Mesothelial cell of epicardium (in vitro differentiated cells): ENCODE measurements at regions not wholly inside any gene's neighbourhood (a gene's known extent, or its start where the extent isn't known, plus 50 kb on each side); places are given as distances from the start of the nearest gene placed in this dataset.
"Not testable (repeated sequence)": the region's sequence is repeated elsewhere in the genome, so short reads cannot be mapped to it uniquely, and the experiment has no call there.

ENCODE experiments used
- DNase-seq, 2 experiments: peaks; one replicate each; pipeline ENCODE4 v3.0.0; 2021; ENCODE audit warnings: low spot score in 2 of 2; ENCODE audit not compliant: unreplicated experiment in 2 of 2
- H3K27ac Mint-ChIP-seq: 2 replicates; pipeline ENCODE4 v1.8.0; 2021; ENCODE audit warnings: mixed read lengths
- H3K27me3 Mint-ChIP-seq: 2 replicates; pipeline ENCODE4 v1.8.0; 2021; ENCODE audit warnings: low read depth, mixed read lengths
- H3K36me3 Mint-ChIP-seq: 2 replicates; pipeline ENCODE4 v1.8.0; 2021; ENCODE audit warnings: mixed read lengths
- H3K4me1 Mint-ChIP-seq: 2 replicates; pipeline ENCODE4 v1.8.0; 2021; ENCODE audit warnings: mixed read lengths
- H3K4me3 Mint-ChIP-seq: 2 replicates; pipeline ENCODE4 v1.8.0; 2021; ENCODE audit warnings: mild to moderate bottlenecking, moderate library complexity, mixed read lengths
- H3K9me3 Mint-ChIP-seq: 2 replicates; pipeline ENCODE4 v1.8.0; 2021; ENCODE audit warnings: mixed read lengths

GRCh38 chr7:76898807-76899206, 133.4 kb downstream of the SPDYE17 start:
- H3K27me3 Mint-ChIP-seq, H3K9me3 Mint-ChIP-seq, H3K27ac Mint-ChIP-seq, H3K36me3 Mint-ChIP-seq, DNase-seq, H3K4me3 Mint-ChIP-seq: not testable (repeated sequence)
- H3K4me1 Mint-ChIP-seq, result peaks cover 29% of the 10 kb centered on the region

- not testable (repeated sequence) for DNase-seq, H3K27me3 Mint-ChIP-seq, H3K36me3 Mint-ChIP-seq, H3K9me3 Mint-ChIP-seq, H3K4me3 Mint-ChIP-seq, H3K27ac Mint-ChIP-seq
- H3K4me1 Mint-ChIP-seq, result peaks cover 28% of the 10 kb centered on the region
Observed at GRCh38 chr7:76897007-76897406, 135.2 kb downstream of the SPDYE17 start.

GRCh38 chr7:76895696-76896095, 136.5 kb downstream of the SPDYE17 start:
- not testable (repeated sequence) for H3K9me3 Mint-ChIP-seq, H3K4me3 Mint-ChIP-seq, DNase-seq, H3K36me3 Mint-ChIP-seq, H3K27me3 Mint-ChIP-seq
- peak overlapping the region; percentile 9 for H3K27ac Mint-ChIP-seq
- H3K4me1 Mint-ChIP-seq, result peaks cover 26% of the 10 kb centered on the region

- not testable (repeated sequence) for H3K9me3 Mint-ChIP-seq, DNase-seq, H3K27ac Mint-ChIP-seq, H3K36me3 Mint-ChIP-seq, H3K4me3 Mint-ChIP-seq, H3K27me3 Mint-ChIP-seq
- H3K4me1 Mint-ChIP-seq, result peaks cover 13% of the 10 kb centered on the region
Observed at GRCh38 chr7:76891771-76892170, 140.4 kb downstream of the SPDYE17 start.

- H3K9me3 Mint-ChIP-seq, H3K36me3 Mint-ChIP-seq, DNase-seq, H3K27ac Mint-ChIP-seq, H3K27me3 Mint-ChIP-seq, H3K4me3 Mint-ChIP-seq: not testable (repeated sequence)
- peaks cover 15% of the 10 kb centered on the region for H3K4me1 Mint-ChIP-seq
Observed at GRCh38 chr7:76879733-76880288, 152.3 kb downstream of the SPDYE17 start.

- not testable (repeated sequence) for H3K27me3 Mint-ChIP-seq, H3K27ac Mint-ChIP-seq, H3K4me3 Mint-ChIP-seq, H3K36me3 Mint-ChIP-seq, H3K9me3 Mint-ChIP-seq, H3K4me1 Mint-ChIP-seq, DNase-seq
Observed at GRCh38 chr7:76875760-76876159, 156.4 kb downstream of the SPDYE17 start.

GRCh38 chr7:76870504-76870808, 161.7 kb downstream of the SPDYE17 start:
- not testable (repeated sequence) for H3K27ac Mint-ChIP-seq, DNase-seq, H3K36me3 Mint-ChIP-seq, H3K4me3 Mint-ChIP-seq, H3K9me3 Mint-ChIP-seq, H3K27me3 Mint-ChIP-seq
- peaks cover 12% of the 10 kb centered on the region for H3K4me1 Mint-ChIP-seq

GRCh38 chr7:76867364-76867889, 164.7 kb downstream of the SPDYE17 start:
- not testable (repeated sequence) for H3K36me3 Mint-ChIP-seq, H3K27me3 Mint-ChIP-seq, H3K27ac Mint-ChIP-seq, H3K4me3 Mint-ChIP-seq, H3K9me3 Mint-ChIP-seq, DNase-seq
- peaks cover 24% of the 10 kb centered on the region for H3K4me1 Mint-ChIP-seq

GRCh38 chr7:76863150-76863773, 168.9 kb downstream of the SPDYE17 start:
- H3K27ac Mint-ChIP-seq, H3K4me3 Mint-ChIP-seq, H3K27me3 Mint-ChIP-seq, DNase-seq, H3K9me3 Mint-ChIP-seq, H3K36me3 Mint-ChIP-seq: not testable (repeated sequence)
- H3K4me1 Mint-ChIP-seq, result peaks cover 26% of the 10 kb centered on the region

GRCh38 chr7:76862241-76862640, 169.9 kb downstream of the SPDYE17 start:
- H3K9me3 Mint-ChIP-seq, H3K27me3 Mint-ChIP-seq, H3K4me3 Mint-ChIP-seq, DNase-seq, H3K36me3 Mint-ChIP-seq: not testable (repeated sequence)
- peaks cover 26% of the 10 kb centered on the region for H3K4me1 Mint-ChIP-seq
- peak overlapping the region; percentile 9 for H3K27ac Mint-ChIP-seq

GRCh38 chr7:76859933-76860332, 172.2 kb downstream of the SPDYE17 start:
- DNase-seq, H3K27me3 Mint-ChIP-seq, H3K9me3 Mint-ChIP-seq, H3K27ac Mint-ChIP-seq, H3K4me3 Mint-ChIP-seq, H3K36me3 Mint-ChIP-seq: not testable (repeated sequence)
- peaks cover 26% of the 10 kb centered on the region for H3K4me1 Mint-ChIP-seq

GRCh38 chr7:76854631-76855030, 177.5 kb downstream of the SPDYE17 start:
- H3K4me3 Mint-ChIP-seq, H3K9me3 Mint-ChIP-seq, DNase-seq, H3K27me3 Mint-ChIP-seq, H3K4me1 Mint-ChIP-seq, H3K36me3 Mint-ChIP-seq, H3K27ac Mint-ChIP-seq: not testable (repeated sequence)

- H3K4me3 Mint-ChIP-seq, H3K4me1 Mint-ChIP-seq, DNase-seq, H3K9me3 Mint-ChIP-seq, H3K36me3 Mint-ChIP-seq, H3K27ac Mint-ChIP-seq, H3K27me3 Mint-ChIP-seq: not testable (repeated sequence)
Observed at GRCh38 chr7:76852787-76853584, 179.2 kb downstream of the SPDYE17 start.

GRCh38 chr7:76852362-76852761, 179.8 kb downstream of the SPDYE17 start:
- not testable (repeated sequence) for H3K4me3 Mint-ChIP-seq, H3K27ac Mint-ChIP-seq, H3K27me3 Mint-ChIP-seq, H3K4me1 Mint-ChIP-seq, H3K9me3 Mint-ChIP-seq, DNase-seq, H3K36me3 Mint-ChIP-seq
